ENCODE measurements at regions not wholly inside any gene's neighbourhood (a gene's known extent, or its start where the extent isn't known, plus 50 kb on each side); places are given as distances from the start of the nearest gene placed in this dataset.
A peak's percentile ranks its signal among the peaks of the same experiment; 100 is the strongest.

GRCh38 chr11:88398372-88398771 lies 60.8 kb upstream of the CTSC start:
- no peaks in the 10 kb centered on the region for H3K27me3 ChIP-seq (ENCODE audit: control insufficient read depth, insufficient read depth, low read length)
- no peak for TF ChIP-seq CTCF (IDR thresholded peaks at IDR 0.05; ENCODE audit: insufficient read depth, low read length, severe bottlenecking)
- FAIRE-seq (peak; percentile 47), DNase-seq (ENCODE audit: low read depth) (peak; percentile 95)
- no peaks in the 10 kb centered on the region for H3K36me3 ChIP-seq (ENCODE audit: control insufficient read depth, insufficient read depth, low read length)
- no peak overlapping the region for H3K4me3 ChIP-seq (ENCODE audit: low read depth, low read length)

GRCh38 chr11:88390254-88390653 lies 52.7 kb upstream of the CTSC start:
- FAIRE-seq (no peak), DNase-seq (ENCODE audit: low read depth) (no peak)
- H3K27me3 ChIP-seq (ENCODE audit: control insufficient read depth, insufficient read depth, low read length), result no peaks in the 10 kb centered on the region
- H3K36me3 ChIP-seq (ENCODE audit: control insufficient read depth, insufficient read depth, low read length), result no peaks in the 10 kb centered on the region
- TF ChIP-seq CTCF (IDR thresholded peaks at IDR 0.05; ENCODE audit: insufficient read depth, low read length, severe bottlenecking), result no peak
- no peak overlapping the region for H3K4me3 ChIP-seq (ENCODE audit: low read depth, low read length)

- FAIRE-seq (no peak), DNase-seq (ENCODE audit: low read depth) (no peak)
Observed at GRCh38 chr11:88387957-88388356, 50.4 kb upstream of the CTSC start.

More at GRCh38 chr11:88387957-88388356, 50.4 kb upstream of the CTSC start:
- no peak for TF ChIP-seq CTCF (IDR thresholded peaks at IDR 0.05; ENCODE audit: insufficient read depth, low read length, severe bottlenecking)
- H3K36me3 ChIP-seq (ENCODE audit: control insufficient read depth, insufficient read depth, low read length), result no peaks in the 10 kb centered on the region
- H3K4me3 ChIP-seq (ENCODE audit: low read depth, low read length), result no peak overlapping the region
- H3K27me3 ChIP-seq (ENCODE audit: control insufficient read depth, insufficient read depth, low read length), result no peaks in the 10 kb centered on the region

Data from bronchial epithelial cell (primary cell).